ENCODE measurements at regions not wholly inside any gene's neighbourhood (a gene's known extent, or its start where the extent isn't known, plus 50 kb on each side); places are given as distances from the start of the nearest gene placed in this dataset.

DNA sequence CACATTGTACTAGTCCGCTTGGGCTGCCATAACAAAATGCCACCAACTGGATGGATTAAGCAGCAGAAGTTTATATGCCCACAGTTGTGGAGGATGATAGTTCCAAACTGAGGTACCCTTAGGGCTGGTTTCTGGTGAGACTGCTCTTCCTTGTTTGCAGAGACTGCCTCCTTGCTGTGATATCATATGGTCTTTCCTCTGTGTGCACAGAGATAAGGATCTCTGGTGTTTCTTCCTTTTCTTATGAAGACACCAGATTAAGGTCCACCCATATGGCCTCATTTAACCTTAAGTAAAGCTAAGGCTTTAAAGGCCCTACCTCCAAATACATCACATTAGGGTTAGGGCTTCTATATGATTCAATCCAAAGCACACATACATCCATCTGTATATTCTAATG, 738.2 kb upstream of the GCFC2 start:
- DNase-seq: no peak

- no peak for DNase-seq
Observed at GRCh38 chr2:76447294-76447693, 736.6 kb upstream of the GCFC2 start.

DNA sequence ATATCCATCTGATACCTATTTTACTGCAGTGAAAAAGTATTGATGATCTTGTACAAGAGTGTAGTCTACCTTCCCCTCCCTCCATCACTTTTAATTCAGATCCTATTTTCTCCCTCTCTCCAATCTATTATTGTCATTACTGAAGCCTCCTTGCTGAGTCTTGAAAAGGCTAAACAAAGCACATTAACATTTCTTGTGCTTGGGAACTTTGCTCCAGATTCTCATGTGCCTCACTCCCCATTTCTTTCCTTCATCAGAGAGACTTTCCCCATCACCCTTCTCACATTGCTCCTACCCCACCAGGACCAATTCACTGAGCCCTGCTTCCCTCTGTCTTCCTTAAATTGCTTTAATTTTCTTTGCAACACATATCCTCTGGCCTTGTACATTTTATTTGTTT, 736.2 kb upstream of the GCFC2 start:
- no peak for DNase-seq

GRCh38 chr2:76445880-76446279, 735.2 kb upstream of the GCFC2 start:
- DNase-seq: no peak

DNA sequence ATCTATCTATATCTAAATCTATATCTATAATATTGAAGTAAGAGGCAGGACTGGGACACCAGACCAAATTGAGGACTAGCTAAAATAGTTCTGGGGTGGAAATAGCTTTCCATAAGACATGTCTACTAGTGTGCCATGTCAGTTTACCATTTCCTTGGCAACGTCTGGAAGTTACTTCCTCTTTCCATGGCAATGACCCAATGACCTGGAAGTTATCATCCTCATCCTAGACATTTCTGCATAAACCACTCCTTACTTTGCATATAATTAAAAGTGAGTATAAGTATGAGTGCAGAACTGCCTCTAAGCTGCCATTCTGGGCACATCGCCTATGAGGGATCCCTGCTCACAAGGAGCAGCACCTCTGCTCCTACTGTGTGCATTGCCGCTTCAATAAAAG, 734.0 kb upstream of the GCFC2 start:
- no peak for DNase-seq

DNA sequence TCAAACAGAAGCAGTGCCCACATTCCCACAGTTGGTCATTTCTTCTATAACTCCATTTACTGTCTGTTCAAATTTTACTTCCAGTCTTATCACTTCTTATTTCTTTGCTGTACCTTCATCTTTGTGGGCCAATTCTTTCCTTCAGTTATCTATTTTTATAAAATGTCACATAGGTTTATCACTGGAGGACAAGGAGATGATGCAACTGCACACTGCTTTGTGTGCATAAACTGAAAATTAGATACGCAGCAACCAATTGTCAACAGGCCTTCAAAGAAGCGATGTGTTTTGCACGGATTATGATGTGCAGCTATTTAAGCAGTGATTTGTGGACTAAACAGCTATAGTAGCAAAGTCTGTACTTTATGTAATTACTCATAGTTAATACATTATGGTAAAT, 726.8 kb upstream of the GCFC2 start:
- DNase-seq: no peak

DNA sequence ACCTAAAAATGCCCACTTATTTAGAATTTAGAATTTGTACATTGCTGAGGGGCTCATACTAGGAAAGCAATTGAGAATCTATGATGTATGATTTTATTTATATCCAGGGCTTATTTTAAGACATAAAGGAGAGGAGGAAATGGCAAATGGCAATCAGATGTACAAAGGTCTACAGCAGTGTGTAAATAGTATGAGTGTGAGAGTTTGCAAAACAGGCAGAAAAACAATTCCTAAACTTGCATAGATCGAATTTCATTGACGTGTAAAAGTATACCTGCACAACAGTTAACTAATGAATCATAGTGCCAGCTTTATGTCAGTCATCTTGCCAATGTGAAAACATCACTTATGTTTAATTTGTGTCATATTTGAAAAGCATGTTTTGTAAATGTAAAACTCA, 718.7 kb upstream of the GCFC2 start:
- DNase-seq: no peak

- no peak for DNase-seq
Observed at GRCh38 chr2:76427452-76427851, 716.7 kb upstream of the GCFC2 start.

GRCh38 chr2:76415821-76416220, 705.1 kb upstream of the GCFC2 start:
- DNase-seq: no peak

DNA sequence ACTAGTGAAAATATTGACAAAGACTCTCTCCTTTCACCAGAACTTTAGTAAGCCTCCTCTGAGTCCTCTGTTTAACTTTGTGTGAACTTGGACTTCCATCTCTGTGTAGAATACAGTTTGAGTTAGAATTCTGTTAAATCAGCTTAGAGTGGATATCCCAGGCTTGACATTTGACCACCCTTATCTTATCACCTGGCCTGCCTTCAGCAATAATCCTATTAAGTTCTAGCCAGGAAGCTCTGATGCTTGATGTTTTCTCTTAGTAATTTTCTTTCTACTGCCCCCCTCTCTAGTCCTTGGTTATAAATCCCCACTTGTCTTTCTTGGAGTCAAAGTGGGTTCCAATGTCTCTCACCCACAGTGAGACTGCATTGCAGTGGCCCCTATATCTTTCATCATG, 702.7 kb upstream of the GCFC2 start:
- no peak for DNase-seq

GRCh38 chr2:76406134-76406855, 695.6 kb upstream of the GCFC2 start:
- no peak for DNase-seq

DNA sequence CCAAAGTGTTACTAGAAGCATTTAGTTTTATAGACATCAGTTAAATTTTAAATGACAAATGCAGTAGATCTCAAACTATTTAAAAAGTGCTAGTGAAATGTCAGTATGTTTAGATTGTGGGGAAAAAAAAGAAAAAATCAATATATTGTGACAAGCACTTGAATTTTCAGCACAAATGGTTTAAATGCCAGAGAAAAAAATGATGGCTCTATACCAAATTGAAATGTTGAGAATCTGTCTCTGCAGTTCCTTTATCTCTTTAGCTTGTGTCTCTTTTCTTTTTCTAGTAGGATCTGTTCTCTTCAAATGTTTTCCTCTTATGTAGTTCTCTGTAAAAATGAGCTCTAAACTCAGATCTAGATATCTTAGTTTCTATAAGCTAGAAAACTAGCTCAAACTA, 682.6 kb upstream of the GCFC2 start:
- DNase-seq: no peak

GRCh38 chr2:76391678-76392077, 681.0 kb upstream of the GCFC2 start:
- no peak for DNase-seq

- DNase-seq: no peak
Observed at GRCh38 chr2:76387294-76387693, 676.6 kb upstream of the GCFC2 start.

DNA sequence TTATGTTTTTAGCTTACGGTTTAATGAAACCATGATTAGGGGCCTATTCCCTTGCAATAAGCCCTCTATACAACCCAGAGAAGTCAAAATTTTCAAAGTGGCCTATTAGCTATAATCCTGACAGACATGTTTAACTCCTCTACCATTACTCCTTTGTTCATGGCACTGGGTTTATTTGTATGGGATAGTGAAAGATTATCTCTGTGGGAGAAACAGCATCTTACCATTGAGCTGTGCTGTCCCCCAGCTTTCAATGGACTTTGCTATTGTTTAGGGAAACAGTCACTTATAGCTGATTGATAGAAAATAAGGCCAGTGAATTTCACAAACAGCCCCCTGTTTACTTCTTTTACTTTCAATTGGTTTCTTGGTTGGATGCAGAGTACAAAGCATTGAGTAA, 675.2 kb upstream of the GCFC2 start:
- DNase-seq: no peak

DNA sequence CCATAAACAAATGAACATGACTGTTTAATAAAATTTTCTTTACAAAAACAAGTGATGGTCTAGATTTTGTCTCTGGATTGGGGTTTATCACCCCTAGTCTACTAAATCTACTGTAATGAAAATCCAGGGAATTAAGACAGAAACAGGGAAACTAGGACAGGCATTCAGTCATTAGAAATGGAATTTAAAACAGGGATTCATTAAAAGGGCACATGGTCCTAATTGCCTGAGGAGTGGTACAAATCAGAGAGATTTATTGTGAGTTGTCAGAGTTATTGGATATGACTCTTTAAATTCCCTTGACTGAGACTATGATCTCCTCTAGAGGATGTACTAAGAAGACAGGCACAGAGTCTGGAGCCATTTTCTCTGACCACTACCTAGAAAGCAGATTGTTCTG, 670.9 kb upstream of the GCFC2 start:
- no peak for DNase-seq

GRCh38 chr2:76378140-76378539, 667.4 kb upstream of the GCFC2 start:
- no peak for DNase-seq

DNA sequence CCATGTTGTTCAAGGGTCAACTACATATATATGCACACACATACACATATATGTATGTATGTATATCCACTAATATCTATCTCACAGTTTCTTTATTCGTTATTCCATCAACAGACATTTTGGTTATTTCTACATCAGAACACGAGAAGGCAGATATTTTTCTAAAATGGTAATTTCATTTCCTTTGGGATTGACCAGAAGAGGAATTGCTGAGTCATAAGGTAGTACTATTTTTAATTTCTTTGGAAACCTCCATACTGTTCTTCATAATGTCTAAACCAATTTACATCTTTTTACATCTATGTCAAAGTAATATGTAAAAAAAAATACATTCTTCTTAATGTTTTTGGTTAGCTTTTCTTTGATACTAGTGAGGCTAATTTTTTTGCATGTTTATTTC, 630.7 kb upstream of the GCFC2 start:
- DNase-seq: no peak

DNA sequence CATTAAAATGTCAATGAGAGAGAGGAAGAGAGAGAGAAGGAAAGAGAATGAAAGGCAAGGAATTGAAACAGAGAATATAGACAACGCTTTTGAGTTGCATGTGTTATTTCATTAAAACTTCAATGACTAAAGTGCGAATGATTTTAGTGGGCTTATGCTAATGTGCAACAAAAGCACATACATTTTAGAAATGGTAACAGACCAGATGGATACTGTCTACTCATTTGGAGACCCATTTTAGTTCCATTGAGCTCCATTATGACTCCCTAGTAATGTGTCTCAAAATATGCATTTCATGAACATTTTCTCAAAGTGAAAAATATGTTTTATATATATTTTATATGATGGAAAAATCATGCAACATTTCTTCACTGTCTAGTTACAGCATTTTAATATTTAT, 622.2 kb upstream of the GCFC2 start:
- no peak for DNase-seq

DNA sequence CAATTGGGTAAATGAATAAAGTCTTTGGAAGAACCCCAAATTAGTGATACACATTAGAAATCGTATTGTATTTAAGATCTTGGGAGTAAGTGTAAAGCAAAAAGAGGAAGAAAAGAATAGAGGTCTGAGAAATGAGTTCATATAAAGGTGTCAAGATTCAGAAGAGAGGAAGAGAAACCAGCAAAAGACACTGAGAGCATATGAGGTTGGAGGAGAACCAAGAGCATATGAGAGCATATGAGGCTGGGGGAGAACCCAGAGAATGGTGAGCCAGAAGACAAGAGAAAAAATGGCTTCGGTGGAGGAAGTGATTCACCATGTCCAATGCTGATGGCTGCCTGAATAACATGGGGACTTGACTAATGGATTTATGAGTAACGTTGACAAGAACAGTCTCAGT, 620.1 kb upstream of the GCFC2 start:
- no peak for DNase-seq

GRCh38 chr2:76326636-76327035, 615.9 kb upstream of the GCFC2 start:
- no peak for DNase-seq

DNA sequence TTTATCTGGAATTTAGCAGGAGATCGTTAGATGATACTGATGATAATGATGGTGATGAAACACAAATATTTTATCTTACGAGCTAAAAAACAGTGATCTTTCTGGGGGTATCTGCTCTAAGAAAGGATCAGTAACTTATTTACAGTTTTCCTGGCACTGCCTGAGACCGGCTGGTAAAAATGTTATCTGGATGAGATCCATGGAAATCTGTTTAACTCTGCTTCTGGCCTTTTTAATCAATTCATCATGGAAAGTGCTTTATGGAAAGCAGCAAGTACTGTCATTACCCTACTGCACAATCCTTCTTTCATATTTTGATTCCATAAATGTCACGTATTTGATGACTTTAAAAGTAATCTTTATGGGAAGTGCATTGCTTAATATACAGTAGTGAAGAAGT, 612.7 kb upstream of the GCFC2 start:
- DNase-seq: no peak

DNA sequence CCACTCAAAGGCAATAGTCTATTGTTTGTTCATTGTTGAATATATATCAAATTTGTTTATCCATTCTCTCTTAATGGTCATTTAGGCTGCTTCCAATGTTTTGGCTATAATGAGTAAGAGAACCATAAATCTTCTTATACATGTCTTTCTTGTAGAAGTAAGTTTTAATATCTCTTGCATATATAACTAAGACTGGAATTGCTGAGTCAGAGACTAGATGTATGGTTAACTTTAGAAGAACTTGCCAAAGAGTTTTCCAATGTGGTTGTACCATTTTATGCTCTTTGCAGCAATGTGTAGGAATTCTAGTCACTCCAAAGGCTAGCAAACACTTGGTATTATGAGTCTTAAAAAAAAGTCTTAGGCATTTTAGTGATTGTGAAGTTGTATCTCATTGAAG, 610.0 kb upstream of the GCFC2 start:
- DNase-seq: no peak

DNA sequence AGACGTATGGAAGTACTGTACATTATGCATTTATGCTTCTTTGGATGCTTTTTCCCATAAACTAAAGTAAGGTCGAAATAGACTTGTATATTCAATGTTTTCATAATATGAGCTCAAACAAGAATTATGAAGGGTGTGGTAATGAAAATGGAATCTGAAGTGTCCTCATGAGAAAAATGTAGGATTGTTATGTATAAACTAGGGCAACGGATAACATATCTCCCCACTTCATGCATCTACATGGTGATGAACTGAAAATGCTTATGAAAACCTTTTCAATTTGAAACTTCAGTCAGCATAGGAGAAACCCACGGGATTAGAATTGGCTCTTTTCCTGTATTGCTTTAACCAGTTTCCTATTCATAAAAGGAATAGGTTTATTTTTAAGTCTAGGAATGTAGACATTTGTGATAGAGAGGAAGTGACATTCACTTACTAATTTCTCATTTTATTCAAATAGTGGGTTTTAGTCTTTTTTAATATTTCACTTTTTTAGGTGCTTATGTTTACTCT, 608.2 kb upstream of the GCFC2 start:
- DNase-seq: no peak

GRCh38 chr2:76316691-76317090, 606.0 kb upstream of the GCFC2 start:
- no peak for DNase-seq

Measured in activated CD4-positive, alpha-beta T cell treated with anti-CD3 and anti-CD28 coated beads, Interleukin-2, amount 50 U/mL, for 1 hour (primary cell).